Pancreas (tissue), 10 donors: ENCODE measurements at regions not wholly inside any gene's neighbourhood (a gene's known extent, or its start where the extent isn't known, plus 50 kb on each side); places are given as distances from the start of the nearest gene placed in this dataset.

Experiments used
- ATAC-seq, 4 donors: fragments of 200-7000 bp; cut with Tn5 transposase; one replicate each; pipeline versions ENCODE4 v1.8.0 to v1.9.1; 2020; ENCODE audit warnings: mild to moderate bottlenecking in 4 of 4, moderate library complexity in 4 of 4
- DNase-seq, 6 donors: peaks; one replicate each; pipeline ENCODE4 v3.0.0-alpha.2; 2020
- FAIRE-seq: peaks from 2 replicates; lab custom pipeline; 2012; peaks lifted over from hg19 to GRCh38; lab: Jason Lieb, UNC
- H3K27ac ChIP-seq, 4 donors: fragments of 200-600 bp; sonication (generic); 1 replicate in 3 of 4; 2 replicates in 1 of 4; pipeline versions ENCODE4 v1.5.0 to v1.8.0; 2020
- H3K27me3 ChIP-seq, 4 donors: fragments of 200-600 bp; one replicate each; pipeline ENCODE4 v1.8.0; 2021
- H3K36me3 ChIP-seq, 3 donors: fragments of 200-600 bp; sonication (generic) in 1 of 3; one replicate each; pipeline versions ENCODE4 v1.5.0 to v1.8.0; 2020 to 2021
- H3K4me1 ChIP-seq, 3 donors: fragments of 200-600 bp; one replicate each; pipeline ENCODE4 v1.8.0; 2021
- H3K4me3 ChIP-seq, 4 donors: fragments of 200-600 bp; sonication (generic) in 2 of 4; one replicate each; pipeline versions ENCODE4 v1.5.0 to v1.8.0; 2020 to 2021
- H3K9me3 ChIP-seq, 4 donors: fragments of 200-600 bp; one replicate each; pipeline ENCODE4 v1.8.0; 2021
- CTCF ChIP-seq, 4 donors: fragments of 200-600 bp; sonication (generic) in 3 of 4; IDR thresholded peaks; one replicate each; pipeline versions ENCODE4 v1.5.0 to v1.8.0; 2021; ENCODE audit warnings: antibody characterized with exemption in 4 of 4
- WGBS, 2 donors: extraction: QIAGEN DNeasy Blood & Tissue Kit; methylation state at CpG; one replicate each; pipeline ENCODE4 v1.1.7; 2013; 5-methylcytosine and 5-hydroxymethylcytosine counted together
- intact Hi-C, 3 donors: fragments of 100-400 bp; cut with DNase I; formaldehyde crosslinking; loops; one replicate each; pipeline versions ENCODE4 v1.11.1 to v1.14.2; 2022
- donor health status: healthy with polysubstance abuse.
- donor health status: DM: no; HTN: no; CAD: no; lungs with moderate emphysema.
- donor health status: DM: no; HTN: no; CAD: no.
- donor health status: control.
- donor health status: control.
- donor health status: Bipolar disorder and iron deficiency.
- donor health status: DM: yes; HTN: yes; CAD: no.
- donor health status: DM: no; HTN: no; CAD: no.
- donor health status: DM: no; HTN: no; CAD: no.
- donor health status: DM: yes; HTN: yes; CAD: no.

DNA sequence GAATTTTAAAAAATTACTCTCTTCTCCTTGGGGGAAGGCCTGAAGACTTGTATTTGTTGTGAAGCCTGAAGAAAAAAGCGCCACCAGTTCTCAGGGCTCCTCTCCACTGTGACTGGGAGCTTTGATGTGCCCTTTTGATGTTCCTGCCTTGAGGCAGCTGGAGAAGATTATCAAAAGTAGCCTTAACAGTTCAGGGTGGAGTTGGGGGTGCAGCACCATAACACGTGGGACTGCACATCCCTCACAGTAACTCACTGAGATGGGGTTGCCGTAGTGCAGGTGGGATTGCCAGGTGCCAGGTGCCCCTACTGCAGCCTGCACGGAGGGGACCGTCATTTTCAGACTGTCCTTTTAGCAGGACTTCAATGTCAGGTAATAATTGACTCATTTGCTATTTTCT, 474.1 kb downstream of the ETNK1 start:
- no peak for ATAC-seq
- no peak for DNase-seq
- Histone ChIP-seq H3K36me3 (no peaks in the 10 kb centered on the region), H3K27ac (no peak overlapping the region), H3K4me3 (no peak overlapping the region), H3K9me3 (no peaks in the 10 kb centered on the region), H3K27me3 (no peaks in the 10 kb centered on the region), H3K4me1 (no peaks in the 10 kb centered on the region)
- intact Hi-C loops: no loop called here
- 39 to 45% methylated on average over 5 of the region's 5 CpGs for WGBS, 2 donors
- FAIRE-seq: no peak
- TF ChIP-seq CTCF (IDR thresholded peaks at IDR 0.05): no peak

DNA sequence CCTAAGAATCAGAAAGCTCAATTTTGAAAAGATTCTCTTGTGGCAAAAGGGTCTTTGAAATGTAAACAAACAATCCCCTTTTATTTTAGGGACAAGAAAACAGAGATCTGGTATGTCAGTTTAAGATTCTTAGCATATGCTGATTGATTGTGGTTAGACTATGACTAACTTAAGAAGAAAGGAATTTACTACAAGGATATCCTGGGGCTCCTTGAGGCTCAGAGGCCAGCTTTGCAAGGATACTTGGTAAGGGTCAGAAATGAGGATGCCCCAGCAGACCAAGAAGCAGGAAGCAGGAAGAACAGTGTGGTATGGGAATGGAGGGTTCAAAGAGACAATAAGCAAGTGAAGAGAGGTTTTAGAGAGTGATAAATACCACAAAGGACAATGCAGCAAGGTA, 474.6 kb downstream of the ETNK1 start:
- intact Hi-C loops: no loop called here
- Histone ChIP-seq H3K4me3 (no peak overlapping the region), H3K36me3 (no peaks in the 10 kb centered on the region), H3K9me3 (no peaks in the 10 kb centered on the region), H3K27ac (no peak overlapping the region), H3K27me3 (no peaks in the 10 kb centered on the region), H3K4me1 (no peaks in the 10 kb centered on the region)
- DNase-seq: no peak
- no peak for ATAC-seq
- FAIRE-seq: no peak
- TF ChIP-seq CTCF (IDR thresholded peaks at IDR 0.05): no peak

DNA sequence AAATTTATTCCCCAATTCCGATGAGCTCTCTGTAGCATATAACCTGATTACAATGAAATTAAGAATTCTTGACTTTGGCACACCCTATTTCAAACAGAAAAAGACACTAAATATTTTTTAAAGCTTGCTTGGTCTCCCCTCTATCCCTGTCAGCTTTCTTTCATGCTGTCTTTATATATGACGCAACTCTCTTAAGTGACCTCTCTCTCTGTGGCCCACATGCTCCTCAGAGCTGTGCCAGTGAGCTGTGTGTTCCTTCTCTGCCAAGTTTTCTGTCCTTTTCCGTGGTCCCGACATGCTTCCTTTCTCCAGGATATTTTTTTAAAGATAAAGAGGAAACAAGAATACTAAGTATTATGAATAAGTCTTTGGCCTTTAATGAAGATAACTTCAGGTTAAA, 484.0 kb downstream of the ETNK1 start:
- WGBS, 2 donors: 51 to 58% methylated on average over 4 of the region's 4 CpGs
- FAIRE-seq: no peak

DNA sequence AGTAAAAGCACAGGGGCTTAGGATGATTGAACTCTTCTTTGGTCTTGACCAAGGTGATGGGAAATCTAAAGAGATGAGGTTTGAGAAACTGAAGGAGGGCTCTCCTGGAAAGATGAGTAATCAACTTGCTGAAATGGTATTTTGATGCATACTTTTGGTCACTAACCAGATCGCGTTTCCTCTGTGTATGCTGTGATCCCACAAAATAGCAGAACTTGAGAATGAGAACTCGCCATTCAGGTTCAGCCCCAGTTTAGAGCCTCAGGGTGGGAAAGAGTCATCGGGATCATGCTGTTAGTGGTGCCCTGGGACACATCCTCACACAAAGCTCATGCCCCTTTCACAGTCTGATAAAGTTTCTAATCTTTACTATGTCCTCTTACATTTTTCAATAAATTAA, 488.8 kb downstream of the ETNK1 start:
- no peaks in the 10 kb centered on the region for H3K27me3 ChIP-seq
- H3K27ac ChIP-seq: no peak overlapping the region
- DNase-seq (no peak), FAIRE-seq (no peak), ATAC-seq (no peak)
- no peaks in the 10 kb centered on the region for H3K9me3 ChIP-seq
- no peak overlapping the region for H3K4me3 ChIP-seq
- intact Hi-C loops: no loop called here
- TF ChIP-seq CTCF (IDR thresholded peaks at IDR 0.05): no peak
- 57 to 74% methylated on average over 4 of the region's 4 CpGs for WGBS, 2 donors
- no peaks in the 10 kb centered on the region for H3K36me3 ChIP-seq
- no peaks in the 10 kb centered on the region for H3K4me1 ChIP-seq

More for the DNA sequence above, 484.0 kb downstream of the ETNK1 start:
- DNase-seq (no peak), ATAC-seq (no peak)
- TF ChIP-seq CTCF (IDR thresholded peaks at IDR 0.05): no peak
- H3K27ac ChIP-seq: no peak overlapping the region
- no peaks in the 10 kb centered on the region for H3K36me3 ChIP-seq
- H3K27me3 ChIP-seq: no peaks in the 10 kb centered on the region
- no peaks in the 10 kb centered on the region for H3K4me1 ChIP-seq
- no peak overlapping the region for H3K4me3 ChIP-seq
- no peaks in the 10 kb centered on the region for H3K9me3 ChIP-seq
- intact Hi-C loops: no loop called here

- Histone ChIP-seq H3K9me3 (no peaks in the 10 kb centered on the region), H3K4me1 (no peaks in the 10 kb centered on the region), H3K27ac (no peak overlapping the region), H3K27me3 (no peaks in the 10 kb centered on the region), H3K36me3 (no peaks in the 10 kb centered on the region), H3K4me3 (no peak overlapping the region)
- ATAC-seq: no peak
- no peak for TF ChIP-seq CTCF (IDR thresholded peaks at IDR 0.05)
- FAIRE-seq: no peak
- intact Hi-C loops: no loop called here
- no peak for DNase-seq
- 84 to 91% methylated on average over 1 of the region's 1 CpG for WGBS, 2 donors
Observed at GRCh38 chr12:23115984-23116383, 491.0 kb downstream of the ETNK1 start.
